Activated CD4-positive, alpha-beta T cell treated with anti-CD3 and anti-CD28 coated beads for 36 hours (primary cell): ENCODE measurements at regions not wholly inside any gene's neighbourhood (a gene's known extent, or its start where the extent isn't known, plus 50 kb on each side); places are given as distances from the start of the nearest gene placed in this dataset.

ENCODE experiments used
- ATAC-seq: fragments of 200-7000 bp; cut with Tn5 transposase; one replicate; pipeline ENCODE4 v1.10.0; 2021; ENCODE audit warnings: mild to moderate bottlenecking, moderate library complexity
- CTCF ChIA-PET: fragments of 350-600 bp; sonication (Branson Sonifier 250); formaldehyde crosslinking; loops from one replicate; lab custom pipeline; 2021; ENCODE audit warnings: antibody characterized with exemption; lab: Charles Lee
- POLR2A ChIA-PET: fragments of 350-600 bp; sonication (Branson Sonifier 250); formaldehyde crosslinking; loops from one replicate; lab custom pipeline; 2021; ENCODE audit warnings: antibody characterized with exemption, inconsistent platforms; lab: Charles Lee
- DNase-seq: peaks from one replicate; pipeline ENCODE4 v3.0.0-alpha.2; 2020
- H3K27ac Mint-ChIP-seq: one replicate; pipeline ENCODE4 v1.8.0; 2021; ENCODE audit warnings: mixed read lengths
- H3K27me3 Mint-ChIP-seq: one replicate; pipeline ENCODE4 v1.8.0; 2021; ENCODE audit warnings: mixed read lengths
- H3K36me3 Mint-ChIP-seq: one replicate; pipeline ENCODE4 v1.8.0; 2021; ENCODE audit warnings: low read depth, mixed read lengths
- H3K4me1 Mint-ChIP-seq: one replicate; pipeline ENCODE4 v1.8.0; 2021; ENCODE audit warnings: mixed read lengths
- H3K4me3 Mint-ChIP-seq: one replicate; pipeline ENCODE4 v1.8.0; 2021; ENCODE audit warnings: mild to moderate bottlenecking, moderate library complexity, mixed read lengths
- H3K9me3 Mint-ChIP-seq: one replicate; pipeline ENCODE4 v1.8.0; 2021; ENCODE audit warnings: low read depth, mixed read lengths
- intact Hi-C, 2 experiments: fragments of 100-400 bp; cut with DNase I in 1 of 2; cut with micrococcal nuclease in 1 of 2; formaldehyde crosslinking; loops; one replicate each; pipeline versions ENCODE4 v1.14.2 to v1.15.1; 2022 to 2024; cut with DNase I, micrococcal nuclease

- CTCF ChIA-PET, result no interaction called here
- H3K4me3 Mint-ChIP-seq, result no peak overlapping the region
- DNase-seq (no peak), ATAC-seq (no peak)
- no peak overlapping the region for H3K27ac Mint-ChIP-seq
- H3K27me3 Mint-ChIP-seq, result no peaks in the 10 kb centered on the region
- intact Hi-C loops, result no loop called here
- H3K9me3 Mint-ChIP-seq, result no peaks in the 10 kb centered on the region
- no peaks in the 10 kb centered on the region for H3K4me1 Mint-ChIP-seq
- H3K36me3 Mint-ChIP-seq, result no peaks in the 10 kb centered on the region
- POLR2A ChIA-PET, result no interaction called here
These were observed 962.1 kb upstream of the EEF2KMT start for GRCh38 chr16:6059671-6060070.

DNA sequence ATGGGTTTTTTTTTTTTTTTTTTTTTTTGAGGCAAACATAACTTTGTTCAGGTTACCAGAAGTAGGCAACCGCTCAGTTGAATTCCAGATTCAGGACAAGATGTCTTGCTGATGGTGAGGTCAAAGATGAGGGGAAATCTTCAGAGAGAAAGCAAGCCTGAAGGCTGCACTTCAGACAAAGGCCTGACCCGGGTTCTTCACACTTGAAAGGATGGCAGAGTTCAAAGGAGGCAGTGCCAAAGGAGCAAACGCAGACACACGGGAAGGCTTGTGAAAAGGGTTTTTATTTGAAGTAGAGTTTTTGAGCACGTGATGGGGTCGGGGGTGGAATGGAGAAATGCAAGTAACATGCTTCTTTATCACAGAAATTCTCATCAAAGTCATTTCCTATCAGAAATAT lies 960.2 kb upstream of the EEF2KMT start:
- intact Hi-C loops, result no loop called here
- CTCF ChIA-PET, result no interaction called here
- POLR2A ChIA-PET, result no interaction called here
- no peak overlapping the region for H3K4me3 Mint-ChIP-seq
- no peak overlapping the region for H3K27ac Mint-ChIP-seq
- H3K9me3 Mint-ChIP-seq, result no peaks in the 10 kb centered on the region
- H3K4me1 Mint-ChIP-seq, result no peaks in the 10 kb centered on the region
- no peak for ATAC-seq
- H3K36me3 Mint-ChIP-seq, result no peaks in the 10 kb centered on the region
- no peak for DNase-seq
- no peaks in the 10 kb centered on the region for H3K27me3 Mint-ChIP-seq

GRCh38 chr16:6048017-6048416 lies 950.4 kb upstream of the EEF2KMT start:
- peaks cover 3% of the 10 kb centered on the region for H3K9me3 Mint-ChIP-seq
- H3K4me1 Mint-ChIP-seq, result no peaks in the 10 kb centered on the region
- H3K27ac Mint-ChIP-seq, result no peak overlapping the region
- POLR2A ChIA-PET, result no interaction called here
- ATAC-seq, result no peak
- CTCF ChIA-PET, result no interaction called here
- intact Hi-C loops, result no loop called here
- no peak overlapping the region for H3K4me3 Mint-ChIP-seq
- no peaks in the 10 kb centered on the region for H3K27me3 Mint-ChIP-seq
- DNase-seq, result no peak
- H3K36me3 Mint-ChIP-seq, result no peaks in the 10 kb centered on the region

DNA sequence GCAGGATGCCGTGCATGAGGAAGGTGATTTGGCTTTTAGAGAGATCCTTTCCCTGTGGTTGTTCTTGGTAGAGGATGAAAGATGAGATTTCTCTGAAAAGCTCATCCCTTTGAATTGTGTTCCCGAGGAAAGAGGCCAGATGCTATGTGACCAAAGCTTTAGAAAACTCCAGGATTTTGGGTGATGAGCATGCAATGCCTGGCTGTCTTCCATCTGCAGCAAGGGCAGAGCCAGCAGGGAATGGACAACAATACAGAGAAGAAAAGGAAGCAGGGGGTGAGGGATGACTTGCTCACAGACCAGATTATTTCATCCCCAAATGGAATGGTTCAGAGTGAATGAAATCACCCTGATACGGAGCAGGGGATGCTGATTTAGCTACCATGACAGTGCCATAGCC lies 949.7 kb upstream of the EEF2KMT start:
- no peaks in the 10 kb centered on the region for H3K36me3 Mint-ChIP-seq
- ChIA-PET CTCF (no interaction called here), POLR2A (no interaction called here)
- intact Hi-C loops, result no loop called here
- H3K27me3 Mint-ChIP-seq, result no peaks in the 10 kb centered on the region
- H3K27ac Mint-ChIP-seq, result no peak overlapping the region
- ATAC-seq (no peak), DNase-seq (no peak)
- H3K4me1 Mint-ChIP-seq, result no peaks in the 10 kb centered on the region
- H3K9me3 Mint-ChIP-seq, result peaks cover 6% of the 10 kb centered on the region
- H3K4me3 Mint-ChIP-seq, result no peak overlapping the region

DNA sequence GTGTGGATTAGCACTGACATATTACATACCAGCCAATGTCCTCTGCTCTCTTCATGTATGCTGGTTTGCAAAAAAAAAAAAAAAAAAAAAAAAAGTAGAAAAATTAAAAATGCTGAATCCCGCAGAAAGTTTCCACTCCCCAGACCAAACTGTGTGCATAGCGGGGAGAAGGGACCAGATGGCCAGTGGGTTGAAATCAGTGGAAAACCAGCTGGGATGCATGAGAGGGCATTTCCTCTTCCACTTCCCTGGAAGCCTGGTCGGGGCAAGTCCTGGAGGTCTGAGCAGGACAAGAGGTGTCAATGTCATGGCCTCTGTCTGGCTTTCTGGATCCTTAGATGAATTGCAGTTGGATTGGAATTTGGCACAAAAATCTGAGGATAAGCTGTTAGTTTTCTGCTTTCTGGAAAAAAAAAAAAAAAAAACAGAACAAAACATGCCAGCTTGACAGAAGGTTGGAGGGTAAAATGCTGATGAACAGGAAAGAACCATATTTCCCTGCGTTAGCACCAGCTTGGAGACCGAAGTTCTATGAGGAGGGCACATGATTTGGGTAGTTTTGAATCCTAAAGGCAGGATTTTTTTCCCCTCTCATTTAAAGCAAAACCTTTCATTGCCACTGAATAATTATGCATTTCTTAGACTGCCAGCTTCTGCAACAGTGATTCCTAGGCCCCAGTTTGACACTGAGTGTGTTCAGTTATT lies 941.5 kb upstream of the EEF2KMT start:
- intact Hi-C loops, result no loop called here
- CTCF ChIA-PET, result no interaction called here
- no peak overlapping the region for H3K4me3 Mint-ChIP-seq
- ATAC-seq (no peak), DNase-seq (no peak)
- no peaks in the 10 kb centered on the region for H3K27me3 Mint-ChIP-seq
- POLR2A ChIA-PET, result no interaction called here
- no peaks in the 10 kb centered on the region for H3K36me3 Mint-ChIP-seq
- no peak overlapping the region for H3K27ac Mint-ChIP-seq
- no peaks in the 10 kb centered on the region for H3K4me1 Mint-ChIP-seq
- peaks cover 5% of the 10 kb centered on the region for H3K9me3 Mint-ChIP-seq

- Mint-ChIP-seq H3K27me3 (no peaks in the 10 kb centered on the region), H3K27ac (no peak overlapping the region), H3K4me1 (no peaks in the 10 kb centered on the region), H3K9me3 (peaks cover 2% of the 10 kb centered on the region), H3K36me3 (no peaks in the 10 kb centered on the region), H3K4me3 (no peak overlapping the region)
- ChIA-PET CTCF (no interaction called here), POLR2A (no interaction called here)
- no peak for ATAC-seq
- intact Hi-C loops, result no loop called here
- DNase-seq, result no peak
These were observed 937.6 kb upstream of the EEF2KMT start for GRCh38 chr16:6035161-6035560.

DNA sequence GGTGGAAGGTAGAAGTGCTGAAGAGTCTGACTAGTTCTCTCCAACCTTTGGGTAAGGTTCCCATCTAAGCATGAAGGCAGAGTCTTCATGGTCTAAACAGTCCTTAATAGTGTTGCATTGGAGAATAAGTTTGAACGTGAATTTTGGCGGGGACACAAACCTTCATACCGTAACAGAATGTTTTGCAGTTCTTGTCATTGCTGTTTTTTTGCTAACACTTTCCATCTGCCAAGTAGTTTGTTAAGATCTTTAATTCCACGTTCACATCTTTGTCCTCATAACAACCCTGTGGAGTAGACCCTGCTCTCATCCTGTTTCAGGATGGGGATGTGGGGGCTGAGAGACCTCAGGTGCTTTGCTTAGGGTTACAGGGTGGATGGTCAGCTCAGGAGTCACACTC lies 936.9 kb upstream of the EEF2KMT start:
- CTCF ChIA-PET, result no interaction called here
- POLR2A ChIA-PET, result no interaction called here
- Mint-ChIP-seq H3K27me3 (no peaks in the 10 kb centered on the region), H3K36me3 (no peaks in the 10 kb centered on the region), H3K4me1 (no peaks in the 10 kb centered on the region), H3K9me3 (peaks cover 2% of the 10 kb centered on the region), H3K4me3 (no peak overlapping the region), H3K27ac (no peak overlapping the region)
- intact Hi-C loops, result no loop called here
- no peak for ATAC-seq
- DNase-seq, result no peak

DNA sequence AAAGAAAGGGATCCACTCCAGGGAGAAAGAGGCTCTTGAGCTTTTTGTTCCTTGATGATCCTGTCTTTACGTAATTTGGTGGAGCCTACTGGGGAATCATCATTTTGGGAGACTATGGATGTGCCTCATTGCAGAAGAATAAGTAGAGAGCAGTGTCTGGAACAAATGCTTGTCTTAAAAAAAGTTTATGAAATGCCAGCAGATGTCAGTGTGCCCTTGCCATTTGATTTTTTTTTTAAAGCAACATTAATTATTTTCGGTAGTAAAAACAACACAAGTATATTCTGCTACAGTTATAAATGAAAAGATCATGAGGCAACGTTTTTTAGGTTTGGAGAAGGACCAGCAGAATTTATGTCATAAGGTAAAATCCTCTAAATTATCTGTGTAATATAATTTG lies 934.8 kb upstream of the EEF2KMT start:
- Mint-ChIP-seq H3K9me3 (peaks cover 2% of the 10 kb centered on the region), H3K4me3 (no peak overlapping the region), H3K4me1 (no peaks in the 10 kb centered on the region), H3K27ac (no peak overlapping the region), H3K27me3 (no peaks in the 10 kb centered on the region), H3K36me3 (no peaks in the 10 kb centered on the region)
- CTCF ChIA-PET, result no interaction called here
- intact Hi-C loops, result no loop called here
- no peak for DNase-seq
- POLR2A ChIA-PET, result no interaction called here
- ATAC-seq, result no peak

DNA sequence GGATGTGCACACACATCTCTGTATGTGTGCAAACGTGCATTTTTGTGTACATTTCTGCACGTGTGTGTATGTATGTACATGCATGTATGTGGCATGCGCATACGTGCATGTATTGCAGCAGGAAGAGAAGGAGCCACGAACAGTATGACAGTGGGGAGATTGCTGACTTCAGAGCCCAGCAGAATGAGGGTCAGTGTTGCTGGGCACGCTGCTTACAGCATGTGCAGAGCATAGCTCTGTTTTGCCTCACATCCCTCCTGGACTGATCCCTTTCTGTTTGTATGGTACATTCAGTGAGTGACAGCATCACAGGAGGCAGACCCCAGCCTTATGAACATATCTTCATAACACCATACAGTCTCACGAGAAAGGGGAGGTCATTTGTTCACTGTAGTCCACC lies 934.0 kb upstream of the EEF2KMT start:
- H3K27ac Mint-ChIP-seq, result no peak overlapping the region
- no peak for ATAC-seq
- POLR2A ChIA-PET, result no interaction called here

GRCh38 chr16:6031102-6031501 lies 933.5 kb upstream of the EEF2KMT start:
- no peak for DNase-seq
- H3K4me1 Mint-ChIP-seq, result no peaks in the 10 kb centered on the region
- H3K36me3 Mint-ChIP-seq, result no peaks in the 10 kb centered on the region
- POLR2A ChIA-PET, result no interaction called here
- no peak overlapping the region for H3K4me3 Mint-ChIP-seq
- peaks cover 6% of the 10 kb centered on the region for H3K9me3 Mint-ChIP-seq
- CTCF ChIA-PET, result no interaction called here
- no peak overlapping the region for H3K27ac Mint-ChIP-seq
- no peaks in the 10 kb centered on the region for H3K27me3 Mint-ChIP-seq
- intact Hi-C loops, result no loop called here
- ATAC-seq, result no peak

More for the DNA sequence above, 934.0 kb upstream of the EEF2KMT start:
- Mint-ChIP-seq H3K36me3 (no peaks in the 10 kb centered on the region), H3K4me3 (no peak overlapping the region), H3K4me1 (no peaks in the 10 kb centered on the region), H3K27me3 (no peaks in the 10 kb centered on the region), H3K9me3 (peaks cover 5% of the 10 kb centered on the region)
- intact Hi-C loops, result no loop called here
- CTCF ChIA-PET, result no interaction called here
- DNase-seq, result no peak

GRCh38 chr16:6027733-6028132 lies 930.1 kb upstream of the EEF2KMT start:
- ATAC-seq (no peak), DNase-seq (no peak)
- ChIA-PET POLR2A (no interaction called here), CTCF (no interaction called here)
- H3K36me3 Mint-ChIP-seq, result no peaks in the 10 kb centered on the region
- no peaks in the 10 kb centered on the region for H3K27me3 Mint-ChIP-seq
- H3K27ac Mint-ChIP-seq, result no peak overlapping the region
- intact Hi-C loops, result no loop called here
- no peak overlapping the region for H3K4me3 Mint-ChIP-seq
- H3K4me1 Mint-ChIP-seq, result no peaks in the 10 kb centered on the region
- H3K9me3 Mint-ChIP-seq, result peaks cover 3% of the 10 kb centered on the region

GRCh38 chr16:6023449-6023848 lies 925.9 kb upstream of the EEF2KMT start:
- intact Hi-C loops, result no loop called here
- ChIA-PET POLR2A (no interaction called here), CTCF (no interaction called here)
- Mint-ChIP-seq H3K27me3 (peaks cover 6% of the 10 kb centered on the region), H3K9me3 (peaks cover 3% of the 10 kb centered on the region), H3K27ac (no peak overlapping the region), H3K36me3 (no peaks in the 10 kb centered on the region), H3K4me3 (no peak overlapping the region), H3K4me1 (no peaks in the 10 kb centered on the region)
- ATAC-seq (no peak), DNase-seq (no peak)
